ENCODE measurements at regions not wholly inside any gene's neighbourhood (a gene's known extent, or its start where the extent isn't known, plus 50 kb on each side); places are given as distances from the start of the nearest gene placed in this dataset.

DNA sequence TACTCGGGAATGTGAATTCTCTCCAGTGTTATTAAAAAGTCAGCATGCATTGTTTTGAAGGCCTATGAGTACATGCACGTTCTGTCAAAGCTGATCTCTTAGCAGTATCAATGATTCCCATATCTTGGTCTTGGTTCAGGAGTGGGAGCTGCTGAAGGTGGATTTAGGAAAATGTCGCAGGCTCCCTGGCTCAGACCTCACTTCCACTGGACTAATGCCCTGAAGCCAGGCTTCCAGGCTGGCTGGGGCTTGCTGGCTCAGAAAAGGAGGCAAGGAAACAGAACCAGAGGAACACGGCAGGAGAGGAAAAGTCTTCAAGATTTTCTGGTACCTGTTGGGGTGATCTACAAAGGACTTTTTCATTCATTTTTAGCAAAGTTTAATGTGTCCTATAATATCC lies 81.6 kb downstream of the OLIG3 start:
- TF ChIP-seq, protein P1, sequence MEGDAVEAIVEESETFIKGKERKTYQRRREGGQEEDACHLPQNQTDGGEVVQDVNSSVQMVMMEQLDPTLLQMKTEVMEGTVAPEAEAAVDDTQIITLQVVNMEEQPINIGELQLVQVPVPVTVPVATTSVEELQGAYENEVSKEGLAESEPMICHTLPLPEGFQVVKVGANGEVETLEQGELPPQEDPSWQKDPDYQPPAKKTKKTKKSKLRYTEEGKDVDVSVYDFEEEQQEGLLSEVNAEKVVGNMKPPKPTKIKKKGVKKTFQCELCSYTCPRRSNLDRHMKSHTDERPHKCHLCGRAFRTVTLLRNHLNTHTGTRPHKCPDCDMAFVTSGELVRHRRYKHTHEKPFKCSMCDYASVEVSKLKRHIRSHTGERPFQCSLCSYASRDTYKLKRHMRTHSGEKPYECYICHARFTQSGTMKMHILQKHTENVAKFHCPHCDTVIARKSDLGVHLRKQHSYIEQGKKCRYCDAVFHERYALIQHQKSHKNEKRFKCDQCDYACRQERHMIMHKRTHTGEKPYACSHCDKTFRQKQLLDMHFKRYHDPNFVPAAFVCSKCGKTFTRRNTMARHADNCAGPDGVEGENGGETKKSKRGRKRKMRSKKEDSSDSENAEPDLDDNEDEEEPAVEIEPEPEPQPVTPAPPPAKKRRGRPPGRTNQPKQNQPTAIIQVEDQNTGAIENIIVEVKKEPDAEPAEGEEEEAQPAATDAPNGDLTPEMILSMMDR (IDR thresholded peaks at IDR 0.05), result no peak
- TF ChIP-seq NFE2L2 (conservative IDR thresholded peaks at IDR 0.05; ENCODE audit: low read length), result no peak
- TF ChIP-seq EP300 (IDR thresholded peaks at IDR 0.05), result no peak
- no peak for TF ChIP-seq CEBPB (IDR thresholded peaks at IDR 0.05)
- no peak for TF ChIP-seq RFX5 (IDR thresholded peaks at IDR 0.05)
- TF ChIP-seq, protein P2, sequence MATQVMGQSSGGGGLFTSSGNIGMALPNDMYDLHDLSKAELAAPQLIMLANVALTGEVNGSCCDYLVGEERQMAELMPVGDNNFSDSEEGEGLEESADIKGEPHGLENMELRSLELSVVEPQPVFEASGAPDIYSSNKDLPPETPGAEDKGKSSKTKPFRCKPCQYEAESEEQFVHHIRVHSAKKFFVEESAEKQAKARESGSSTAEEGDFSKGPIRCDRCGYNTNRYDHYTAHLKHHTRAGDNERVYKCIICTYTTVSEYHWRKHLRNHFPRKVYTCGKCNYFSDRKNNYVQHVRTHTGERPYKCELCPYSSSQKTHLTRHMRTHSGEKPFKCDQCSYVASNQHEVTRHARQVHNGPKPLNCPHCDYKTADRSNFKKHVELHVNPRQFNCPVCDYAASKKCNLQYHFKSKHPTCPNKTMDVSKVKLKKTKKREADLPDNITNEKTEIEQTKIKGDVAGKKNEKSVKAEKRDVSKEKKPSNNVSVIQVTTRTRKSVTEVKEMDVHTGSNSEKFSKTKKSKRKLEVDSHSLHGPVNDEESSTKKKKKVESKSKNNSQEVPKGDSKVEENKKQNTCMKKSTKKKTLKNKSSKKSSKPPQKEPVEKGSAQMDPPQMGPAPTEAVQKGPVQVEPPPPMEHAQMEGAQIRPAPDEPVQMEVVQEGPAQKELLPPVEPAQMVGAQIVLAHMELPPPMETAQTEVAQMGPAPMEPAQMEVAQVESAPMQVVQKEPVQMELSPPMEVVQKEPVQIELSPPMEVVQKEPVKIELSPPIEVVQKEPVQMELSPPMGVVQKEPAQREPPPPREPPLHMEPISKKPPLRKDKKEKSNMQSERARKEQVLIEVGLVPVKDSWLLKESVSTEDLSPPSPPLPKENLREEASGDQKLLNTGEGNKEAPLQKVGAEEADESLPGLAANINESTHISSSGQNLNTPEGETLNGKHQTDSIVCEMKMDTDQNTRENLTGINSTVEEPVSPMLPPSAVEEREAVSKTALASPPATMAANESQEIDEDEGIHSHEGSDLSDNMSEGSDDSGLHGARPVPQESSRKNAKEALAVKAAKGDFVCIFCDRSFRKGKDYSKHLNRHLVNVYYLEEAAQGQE (IDR thresholded peaks at IDR 0.05), result no peak
